ENCODE measurements at regions not wholly inside any gene's neighbourhood (a gene's known extent, or its start where the extent isn't known, plus 50 kb on each side); places are given as distances from the start of the nearest gene placed in this dataset.

GRCh38 chr10:4730998-4731397 is 95.0 kb upstream of the AKR1E2 start:
- no peak for DNase-seq

GRCh38 chr10:4725917-4726606 is 99.9 kb upstream of the AKR1E2 start:
- DNase-seq, result no peak

- DNase-seq, result no peak
Measured at GRCh38 chr10:4723860-4724259, 102.1 kb upstream of the AKR1E2 start.

- no peak for DNase-seq
Measured at GRCh38 chr10:4721999-4722753, 103.8 kb upstream of the AKR1E2 start.

GRCh38 chr10:4720463-4720862 is 105.5 kb upstream of the AKR1E2 start:
- no peak for DNase-seq

GRCh38 chr10:4719671-4720070 is 106.3 kb upstream of the AKR1E2 start:
- no peak for DNase-seq

GRCh38 chr10:4719036-4719435 is 107.0 kb upstream of the AKR1E2 start:
- DNase-seq, result no peak

- DNase-seq, result no peak
Measured at GRCh38 chr10:4718544-4718943, 107.5 kb upstream of the AKR1E2 start.

GRCh38 chr10:4717670-4718069 is 108.3 kb upstream of the AKR1E2 start:
- DNase-seq, result no peak

- no peak for DNase-seq
Measured at GRCh38 chr10:4710858-4711257, 115.1 kb upstream of the AKR1E2 start.

GRCh38 chr10:4708123-4708759 is 117.8 kb upstream of the AKR1E2 start:
- no peak for DNase-seq

GRCh38 chr10:4707221-4707620 is 118.8 kb upstream of the AKR1E2 start:
- no peak for DNase-seq

GRCh38 chr10:4704034-4704545 is 121.9 kb upstream of the AKR1E2 start:
- no peak for DNase-seq

GRCh38 chr10:4701016-4701415 is 125.0 kb upstream of the AKR1E2 start:
- DNase-seq, result no peak

GRCh38 chr10:4699950-4700730 is 125.9 kb upstream of the AKR1E2 start:
- no peak for DNase-seq

GRCh38 chr10:4698075-4698474 is 127.9 kb upstream of the AKR1E2 start:
- DNase-seq, result no peak

- DNase-seq, result no peak
Measured at GRCh38 chr10:4696186-4696585, 129.8 kb upstream of the AKR1E2 start.

- no peak for DNase-seq
Measured at GRCh38 chr10:4693967-4694366, 132.0 kb upstream of the AKR1E2 start.

- DNase-seq, result no peak
Measured at GRCh38 chr10:4692206-4692605, 133.8 kb upstream of the AKR1E2 start.

- DNase-seq, result no peak
Measured at GRCh38 chr10:4691776-4692175, 134.2 kb upstream of the AKR1E2 start.

GRCh38 chr10:4691301-4691700 is 134.7 kb upstream of the AKR1E2 start:
- DNase-seq, result no peak

GRCh38 chr10:4688601-4689000 is 137.4 kb upstream of the AKR1E2 start:
- no peak for DNase-seq

- no peak for DNase-seq
Measured at GRCh38 chr10:4688168-4688567, 137.8 kb upstream of the AKR1E2 start.

Data from SIG-M5 (cell line).